ENCODE measurements at regions not wholly inside any gene's neighbourhood (a gene's known extent, or its start where the extent isn't known, plus 50 kb on each side); places are given as distances from the start of the nearest gene placed in this dataset.

DNA sequence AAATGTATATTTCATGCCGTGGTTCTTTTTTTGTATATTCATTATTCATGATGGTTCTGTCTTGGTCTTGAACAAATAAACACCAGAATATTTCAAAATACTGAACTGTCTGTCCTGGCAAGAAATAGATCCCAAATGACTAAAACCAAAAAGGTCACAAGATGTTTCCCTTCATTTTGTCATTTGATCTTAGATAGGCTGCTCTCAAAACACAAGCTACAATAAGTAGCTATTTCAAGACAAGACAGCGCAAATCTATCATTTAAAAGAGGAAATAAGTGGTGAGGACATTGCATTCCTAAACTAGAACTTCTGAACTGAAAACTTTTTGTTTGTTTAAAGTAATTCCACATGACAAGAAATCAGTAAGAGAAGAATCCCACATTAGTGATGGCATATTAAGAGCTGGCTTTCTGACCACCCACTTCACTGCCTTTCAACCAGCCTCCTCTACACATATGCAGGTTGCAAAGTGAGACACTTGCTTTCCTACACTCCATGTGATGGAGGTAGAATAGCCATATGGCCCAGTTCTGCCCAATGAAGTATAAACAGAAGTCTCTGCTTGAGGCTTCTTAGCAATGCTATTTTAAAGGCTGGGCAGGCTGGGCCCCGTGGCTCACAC lies 54.4 kb upstream of the CCDC28A start:
- no peak for DNase-seq

DNA sequence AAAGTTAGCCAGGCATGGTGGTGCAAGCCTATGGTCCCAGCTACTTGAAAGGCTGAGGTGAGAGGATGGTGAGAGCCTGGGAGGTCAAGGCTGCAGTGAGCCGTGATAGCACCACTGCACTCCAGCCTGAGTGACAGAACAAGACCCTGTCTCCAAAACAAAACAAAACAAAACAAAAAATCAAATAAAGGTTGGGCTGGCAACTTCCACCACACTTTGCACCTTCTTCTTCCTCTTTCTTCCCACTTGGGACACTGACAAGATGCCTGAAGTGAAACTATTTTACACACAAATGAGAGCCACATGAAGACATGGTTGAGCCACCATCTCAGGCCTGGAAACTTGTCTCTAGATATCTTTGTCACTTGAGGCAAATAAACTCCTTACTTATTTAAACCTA lies 53.8 kb upstream of the CCDC28A start:
- DNase-seq, result no peak

DNA sequence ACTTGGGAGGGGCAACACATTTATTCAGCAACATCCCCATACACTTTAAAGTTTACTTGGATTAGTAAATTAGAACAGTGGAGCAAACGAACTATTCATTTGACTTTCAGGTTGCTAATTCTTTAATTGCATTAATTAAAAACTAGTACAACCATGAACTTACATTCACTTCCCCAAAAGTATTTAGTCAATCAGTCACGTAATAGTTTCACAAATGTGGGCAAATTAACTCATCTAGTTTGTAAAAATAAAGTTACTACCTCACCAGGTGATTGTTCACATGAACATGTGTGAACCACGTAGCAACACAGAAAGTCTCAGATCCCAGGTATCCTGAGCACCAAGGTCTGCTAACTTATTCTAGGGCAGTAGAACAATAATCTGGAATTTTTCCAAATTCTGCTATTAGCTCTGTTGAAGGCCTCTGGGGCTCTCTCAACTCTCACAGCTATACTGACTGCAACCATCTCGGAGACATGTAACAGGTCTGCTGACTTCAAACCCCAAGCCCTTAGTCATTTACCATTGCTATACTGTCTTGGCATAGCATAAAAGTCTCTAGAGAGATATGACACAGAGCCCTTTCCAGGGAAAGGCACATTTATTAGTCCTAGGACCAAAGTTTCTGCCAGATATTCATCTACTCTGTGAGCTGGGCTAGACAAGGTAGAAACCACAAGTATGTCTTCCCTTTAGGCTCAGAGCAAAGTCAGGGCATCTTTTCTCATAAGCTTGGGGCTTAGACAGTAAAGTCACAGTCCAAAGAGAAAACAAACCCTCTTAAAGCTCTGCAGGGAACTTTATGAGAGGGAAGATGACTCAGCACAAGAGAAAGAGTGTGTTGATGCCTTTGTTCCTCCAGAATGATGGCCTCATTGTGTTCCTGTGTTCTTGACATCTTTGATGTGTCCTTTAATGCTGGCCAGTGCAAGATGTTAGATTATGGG lies 50.9 kb upstream of the CCDC28A start:
- DNase-seq, result no peak
